H9 (cell line): ENCODE measurements at regions not wholly inside any gene's neighbourhood (a gene's known extent, or its start where the extent isn't known, plus 50 kb on each side); places are given as distances from the start of the nearest gene placed in this dataset.

ENCODE experiments used
- DNase-seq: peaks from one replicate; pipeline ENCODE4 v3.0.0-alpha.2; 2017
- H2AFZ ChIP-seq: one replicate; pipeline ENCODE4 v1.6.1; 2013; ENCODE audit warnings: mild to moderate bottlenecking, low read length, control low read depth, moderate library complexity
- H2AK5ac ChIP-seq: 2 replicates; pipeline ENCODE4 v1.6.1; 2013; ENCODE audit warnings: low read length, control low read depth, mixed read lengths; ENCODE audit not compliant: insufficient read length
- H2BK120ac ChIP-seq: one replicate; pipeline ENCODE4 v1.6.1; 2013; ENCODE audit warnings: low read depth, mild to moderate bottlenecking, low read length, control low read depth, inconsistent platforms; ENCODE audit not compliant: poor library complexity, severe bottlenecking
- H2BK12ac ChIP-seq: 2 replicates; pipeline ENCODE4 v1.6.1; 2013; ENCODE audit warnings: low read length, control low read depth, mixed read lengths, low read depth; ENCODE audit not compliant: insufficient read length
- H2BK15ac ChIP-seq: 2 replicates; pipeline ENCODE4 v1.6.1; 2013; ENCODE audit warnings: low read depth, low read length, control low read depth
- H2BK20ac ChIP-seq: one replicate; pipeline ENCODE4 v1.6.1; 2013; ENCODE audit warnings: low read depth, mild to moderate bottlenecking, low read length, control low read depth, inconsistent platforms; ENCODE audit not compliant: poor library complexity, severe bottlenecking
- H2BK5ac ChIP-seq: 2 replicates; pipeline ENCODE4 v1.6.1; 2013; ENCODE audit warnings: low read length, control low read depth, mixed read lengths; ENCODE audit not compliant: insufficient read length
- H3K14ac ChIP-seq: 2 replicates; pipeline ENCODE4 v1.6.1; 2013; ENCODE audit warnings: low read length, control low read depth; ENCODE audit not compliant: insufficient read depth
- H3K18ac ChIP-seq: 2 replicates; pipeline ENCODE4 v1.6.1; 2013; ENCODE audit warnings: low read depth, mild to moderate bottlenecking, mixed read lengths, low read length, control low read depth; ENCODE audit not compliant: insufficient read length
- H3K23ac ChIP-seq: 2 replicates; pipeline ENCODE4 v1.6.1; 2013; ENCODE audit warnings: low read length, control low read depth, mixed read lengths, low read depth; ENCODE audit not compliant: insufficient read length
- H3K23me2 ChIP-seq: 2 replicates; pipeline ENCODE4 v1.6.1; 2013; ENCODE audit warnings: low read depth, mild to moderate bottlenecking, mixed read lengths, low read length, control low read depth; ENCODE audit not compliant: insufficient read length, poor library complexity, severe bottlenecking
- H3K27ac ChIP-seq: 2 replicates; pipeline ENCODE4 v1.5.1; 2013; ENCODE audit warnings: low read length, control low read depth, mixed read lengths, low read depth; ENCODE audit not compliant: insufficient read length
- H3K27me3 ChIP-seq: 2 replicates; pipeline ENCODE4 v1.6.1; 2013; ENCODE audit warnings: low read length, control low read depth, inconsistent platforms; ENCODE audit not compliant: insufficient read depth
- H3K4ac ChIP-seq: 2 replicates; pipeline ENCODE4 v1.6.1; 2013; ENCODE audit warnings: low read depth, mild to moderate bottlenecking, control low read depth, inconsistent platforms, low read length, moderate library complexity
- H3K4me1 ChIP-seq: 2 replicates; pipeline ENCODE4 v1.6.1; 2013; ENCODE audit warnings: low read length, control low read depth, inconsistent platforms; ENCODE audit not compliant: insufficient read depth
- H3K4me2 ChIP-seq: 2 replicates; pipeline ENCODE4 v1.6.1; 2013; ENCODE audit warnings: low read length, control low read depth, mixed read lengths; ENCODE audit not compliant: insufficient read length, insufficient read depth
- H3K56ac ChIP-seq: 2 replicates; pipeline ENCODE4 v1.6.1; 2013; ENCODE audit warnings: low read depth, mild to moderate bottlenecking, mixed read lengths, low read length, control low read depth; ENCODE audit not compliant: insufficient read length
- H3K79me1 ChIP-seq: 2 replicates; pipeline ENCODE4 v1.6.1; 2013; ENCODE audit warnings: low read depth, mild to moderate bottlenecking, moderate library complexity, low read length, control low read depth, inconsistent platforms; ENCODE audit not compliant: insufficient read depth, poor library complexity, severe bottlenecking
- H3K79me2 ChIP-seq: 2 replicates; pipeline ENCODE4 v1.6.1; 2013; ENCODE audit warnings: low read length, control low read depth, inconsistent platforms; ENCODE audit not compliant: insufficient read depth
- H3K9ac ChIP-seq: 2 replicates; pipeline ENCODE4 v1.6.1; 2013; ENCODE audit warnings: low read length, control low read depth, mixed read lengths; ENCODE audit not compliant: insufficient read length; ENCODE audit errors: extremely low read depth
- H3K9me3 ChIP-seq: one replicate; pipeline ENCODE4 v1.6.1; 2013; ENCODE audit warnings: low read depth, low read length, inconsistent platforms; ENCODE audit not compliant: control insufficient read depth
- H3T11ph ChIP-seq: one replicate; pipeline ENCODE4 v1.6.1; 2013; ENCODE audit warnings: mild to moderate bottlenecking, low read length, control low read depth, inconsistent platforms
- H4K20me1 ChIP-seq: one replicate; pipeline ENCODE4 v1.6.1; 2013; ENCODE audit not compliant: control insufficient read depth, insufficient read length, insufficient read depth
- H4K5ac ChIP-seq: 2 replicates; pipeline ENCODE4 v1.6.1; 2013; ENCODE audit warnings: low read depth, mild to moderate bottlenecking, mixed read lengths, low read length, control low read depth; ENCODE audit not compliant: insufficient read length
- H4K8ac ChIP-seq: replicated peaks from 2 replicates; pipeline ENCODE4 v1.6.1; 2013; ENCODE audit warnings: low read length, control low read depth, mixed read lengths, low read depth; ENCODE audit not compliant: insufficient read length
- H4K91ac ChIP-seq: 2 replicates; pipeline ENCODE4 v1.6.1; 2013; ENCODE audit warnings: low read depth, mild to moderate bottlenecking, moderate library complexity, mixed read lengths, low read length, control low read depth; ENCODE audit not compliant: insufficient read length
- H3K27ac Mint-ChIP-seq, 3 experiments: 2 replicates in 2 of 3; 3 replicates in 1 of 3; pipeline ENCODE4 v1.8.0; 2020 to 2021; ENCODE audit warnings: mixed read lengths in 3 of 3, mild to moderate bottlenecking in 1 of 3, moderate library complexity in 1 of 3
- H3K27me3 Mint-ChIP-seq: 2 replicates; pipeline ENCODE4 v1.8.0; 2021; ENCODE audit warnings: low read depth, mild to moderate bottlenecking, moderate library complexity, mixed read lengths
- H3K36me3 Mint-ChIP-seq, 3 experiments: 2 replicates in 2 of 3; 3 replicates in 1 of 3; pipeline ENCODE4 v1.8.0; 2020 to 2021; ENCODE audit warnings: low read depth in 3 of 3, mixed read lengths in 3 of 3; ENCODE audit not compliant: insufficient read depth in 1 of 3
- H3K4me1 Mint-ChIP-seq, 2 experiments: 2 replicates each; pipeline ENCODE4 v1.8.0; 2020; ENCODE audit warnings: mixed read lengths in 2 of 2
- H3K4me3 Mint-ChIP-seq, 2 experiments: 2 replicates in 1 of 2; 3 replicates in 1 of 2; pipeline ENCODE4 v1.8.0; 2020 to 2021; ENCODE audit warnings: mild to moderate bottlenecking in 2 of 2, mixed read lengths in 2 of 2, moderate library complexity in 1 of 2
- H3K9me3 Mint-ChIP-seq, 2 experiments: 2 replicates in 1 of 2; 3 replicates in 1 of 2; pipeline ENCODE4 v1.8.0; 2020; ENCODE audit warnings: mild to moderate bottlenecking in 2 of 2, mixed read lengths in 2 of 2, moderate library complexity in 1 of 2
- CTCF ChIP-seq: fragments of 200-600 bp; sonication (generic); conservative IDR thresholded peaks from 3 replicates; pipeline ENCODE4 v1.8.0; 2021; ENCODE audit warnings: antibody characterized with exemption, mild to moderate bottlenecking
- WGBS: extraction: QIAGEN DNeasy Blood & Tissue Kit; methylation state at CpG from one replicate; pipeline ENCODE4 v1.1.7; 2013; ENCODE audit warnings: missing lambda C conversion rate, low lambda C conversion rate, mixed read lengths; ENCODE audit not compliant: insufficient read length; ENCODE audit errors: extremely low coverage; 5-methylcytosine and 5-hydroxymethylcytosine counted together

- Histone ChIP-seq H3K27me3 (no peaks in the 10 kb centered on the region; the same call in 1 of the 2 replicates), H3K9me3 (no peaks in the 10 kb centered on the region), H3K79me1 (no peaks in the 10 kb centered on the region), H3K4me2 (no peak overlapping the region), H4K20me1 (no peaks in the 10 kb centered on the region), H3K23ac (no peak overlapping the region), H3K14ac (no peak overlapping the region), H3K56ac (no peak overlapping the region), H3K9ac (no peak overlapping the region), H2AK5ac (no peak overlapping the region), H2BK15ac (no peak overlapping the region), H2BK120ac (no peak overlapping the region), H3K79me2 (no peaks in the 10 kb centered on the region), H2AFZ (no peak overlapping the region), H3K18ac (no peak overlapping the region), H2BK20ac (no peak overlapping the region), H3K4ac (no peak overlapping the region), H2BK5ac (no peak overlapping the region), H3K23me2 (no peaks in the 10 kb centered on the region), H4K5ac (no peak overlapping the region), H4K91ac (no peak overlapping the region), H2BK12ac (no peak overlapping the region), H3K27ac (no peak overlapping the region), H3K4me1 (peaks cover 3% of the 10 kb centered on the region; the same call in 1 of the 2 replicates), H4K8ac (no peak overlapping the region), H3T11ph (no peak overlapping the region)
- Mint-ChIP-seq H3K9me3 (no peaks in the 10 kb centered on the region), H3K27me3 (no peaks in the 10 kb centered on the region), H3K4me3 (no peak overlapping the region), H3K27ac (no peak overlapping the region; a peak in 1 of 7 replicates), H3K36me3 (no peaks in the 10 kb centered on the region), H3K4me1 (peaks cover 0 to 6% of the 10 kb centered on the region in 2 experiments; a peak in 3 of 4 replicates)
- no peak for DNase-seq
- no CpG with 5 or more reads among the region's 1 CpG for WGBS
- no peak for TF ChIP-seq CTCF
These were observed 185.7 kb upstream of the CRIM1 start for GRCh38 chr2:36169843-36170242.
